Esophagus squamous epithelium (tissue), 4 donors: ENCODE measurements at regions not wholly inside any gene's neighbourhood (a gene's known extent, or its start where the extent isn't known, plus 50 kb on each side); places are given as distances from the start of the nearest gene placed in this dataset.

Experiments
- POLR2A ChIP-seq, 4 donors: fragments of 450-650 bp; IDR thresholded peaks; one replicate each; pipeline ENCODE4 v1.6.1; 2017; ENCODE audit warnings: antibody characterized with exemption in 4 of 4, mild to moderate bottlenecking in 4 of 4, moderate library complexity in 3 of 4
- TF ChIP-seq, protein P1 (sequence below), 6 experiments: fragments of 450-650 bp in 4 of 6; fragments of 200-600 bp in 2 of 6; sonication (generic) in 2 of 6; IDR thresholded peaks; one replicate each; pipeline ENCODE4 v1.5.1; 2016 to 2019; ENCODE audit warnings: antibody characterized with exemption in 6 of 6, mild to moderate bottlenecking in 4 of 6, moderate library complexity in 4 of 6

DNA sequence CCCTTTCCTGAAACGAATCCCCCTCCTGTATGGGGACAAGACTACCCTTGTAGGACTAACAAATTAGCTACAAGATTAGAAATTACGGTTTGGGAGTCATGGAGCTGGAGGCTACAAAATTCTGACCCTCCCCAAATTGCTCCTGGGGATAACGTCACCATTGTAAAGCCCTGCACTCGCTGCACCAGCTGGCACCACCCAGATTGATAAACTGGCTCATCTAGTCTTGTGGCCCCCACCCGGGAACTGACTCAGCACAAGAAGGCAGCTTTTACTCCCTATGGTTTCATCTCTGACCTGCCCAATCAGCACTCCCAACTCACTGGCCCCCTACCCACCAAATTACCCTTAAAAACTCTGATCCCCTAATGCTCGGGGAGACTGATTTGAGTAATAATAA, 150.6 kb upstream of the TSC22D1 start:
- TF ChIP-seq, protein P1, sequence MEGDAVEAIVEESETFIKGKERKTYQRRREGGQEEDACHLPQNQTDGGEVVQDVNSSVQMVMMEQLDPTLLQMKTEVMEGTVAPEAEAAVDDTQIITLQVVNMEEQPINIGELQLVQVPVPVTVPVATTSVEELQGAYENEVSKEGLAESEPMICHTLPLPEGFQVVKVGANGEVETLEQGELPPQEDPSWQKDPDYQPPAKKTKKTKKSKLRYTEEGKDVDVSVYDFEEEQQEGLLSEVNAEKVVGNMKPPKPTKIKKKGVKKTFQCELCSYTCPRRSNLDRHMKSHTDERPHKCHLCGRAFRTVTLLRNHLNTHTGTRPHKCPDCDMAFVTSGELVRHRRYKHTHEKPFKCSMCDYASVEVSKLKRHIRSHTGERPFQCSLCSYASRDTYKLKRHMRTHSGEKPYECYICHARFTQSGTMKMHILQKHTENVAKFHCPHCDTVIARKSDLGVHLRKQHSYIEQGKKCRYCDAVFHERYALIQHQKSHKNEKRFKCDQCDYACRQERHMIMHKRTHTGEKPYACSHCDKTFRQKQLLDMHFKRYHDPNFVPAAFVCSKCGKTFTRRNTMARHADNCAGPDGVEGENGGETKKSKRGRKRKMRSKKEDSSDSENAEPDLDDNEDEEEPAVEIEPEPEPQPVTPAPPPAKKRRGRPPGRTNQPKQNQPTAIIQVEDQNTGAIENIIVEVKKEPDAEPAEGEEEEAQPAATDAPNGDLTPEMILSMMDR (IDR thresholded peaks at IDR 0.05): no peak
- TF ChIP-seq POLR2A (IDR thresholded peaks at IDR 0.05): no peak
